Activated naive CD4-positive, alpha-beta T cell treated with anti-CD3 and anti-CD28 coated beads, Interleukin-2, amount 50 U/mL, for 16 hours (primary cell): ENCODE measurements at regions not wholly inside any gene's neighbourhood (a gene's known extent, or its start where the extent isn't known, plus 50 kb on each side); places are given as distances from the start of the nearest gene placed in this dataset.
"Not testable (repeated sequence)": the region's sequence is repeated elsewhere in the genome, so short reads cannot be mapped to it uniquely, and the experiment has no call there.

Experiments
- DNase-seq: peaks from one replicate; pipeline ENCODE4 v3.0.0-alpha.2; 2020

DNA sequence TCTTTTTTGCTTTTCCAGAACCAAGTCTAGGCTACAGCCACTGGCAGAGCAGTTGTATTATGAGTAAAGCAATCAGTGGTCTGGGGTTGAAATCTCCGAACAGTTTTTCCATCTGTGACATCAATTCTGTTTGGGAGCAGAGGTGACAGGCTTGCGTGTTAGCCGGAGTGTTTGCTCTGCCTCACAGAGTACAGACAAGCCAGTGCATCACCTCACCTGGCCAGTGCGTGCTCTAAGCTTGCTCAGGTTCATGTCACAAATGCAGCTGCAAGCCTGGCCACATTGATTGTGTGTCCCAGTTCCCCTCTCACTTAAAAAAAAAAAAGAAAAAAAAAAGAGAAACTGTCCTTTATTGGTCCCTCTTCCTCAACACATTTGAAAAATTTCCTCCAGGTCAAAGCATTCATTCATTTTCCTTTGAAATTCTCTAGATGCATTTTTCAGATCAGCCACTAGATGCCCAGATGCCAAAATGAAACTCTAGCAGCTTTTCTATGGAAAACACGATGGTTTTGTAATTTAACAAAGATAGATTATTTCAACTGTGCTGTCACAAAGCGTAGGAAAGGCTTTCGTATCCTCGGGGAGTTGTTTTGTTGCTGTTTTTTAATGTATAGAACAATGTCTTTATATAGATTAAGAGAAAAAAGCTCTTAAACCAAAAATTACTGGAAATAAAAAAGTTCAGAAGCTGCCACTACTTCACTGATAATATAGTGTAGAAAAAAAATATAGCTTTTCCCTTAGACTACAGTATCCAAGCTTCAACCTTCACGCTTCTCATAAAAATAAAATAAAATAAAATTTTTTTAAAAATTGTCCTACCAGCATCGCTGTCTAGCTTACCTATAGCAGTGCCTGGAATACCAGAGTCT is 585.5 kb downstream of the TLE1 start:
- no peak for DNase-seq

DNA sequence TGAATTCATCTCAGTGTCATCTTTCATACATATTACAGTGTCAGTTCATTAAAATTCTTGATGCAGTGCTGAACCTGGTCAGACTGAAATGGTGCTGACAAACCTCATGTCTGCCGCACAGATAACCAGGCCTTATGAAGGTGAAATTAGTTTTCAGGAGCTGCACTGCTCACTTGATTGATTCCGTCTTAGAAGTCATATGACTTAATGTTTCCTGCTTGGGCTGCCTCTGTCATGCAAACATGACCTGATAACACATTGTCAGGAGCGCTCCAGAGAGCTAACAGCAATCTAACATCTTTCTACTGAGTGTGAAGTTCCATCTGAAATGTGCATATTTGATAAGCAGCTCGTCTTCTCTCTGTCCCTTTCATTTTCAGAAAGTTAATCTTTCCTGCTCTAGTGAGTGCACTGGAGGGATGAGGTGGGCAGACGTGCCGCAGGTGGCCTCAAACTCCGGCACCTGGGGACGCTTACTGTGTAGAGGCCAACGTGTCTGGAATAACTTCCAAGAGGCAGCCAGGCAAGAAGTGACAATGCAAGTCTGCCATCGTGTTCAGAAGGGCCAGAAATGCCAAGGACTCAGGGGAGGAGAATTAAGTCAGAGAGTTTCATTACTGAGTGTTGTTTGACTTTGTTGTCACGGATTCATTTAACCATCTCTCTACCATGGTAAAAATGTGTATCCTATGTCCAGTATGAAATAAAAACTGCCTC is 592.1 kb downstream of the TLE1 start:
- no peak for DNase-seq

DNA sequence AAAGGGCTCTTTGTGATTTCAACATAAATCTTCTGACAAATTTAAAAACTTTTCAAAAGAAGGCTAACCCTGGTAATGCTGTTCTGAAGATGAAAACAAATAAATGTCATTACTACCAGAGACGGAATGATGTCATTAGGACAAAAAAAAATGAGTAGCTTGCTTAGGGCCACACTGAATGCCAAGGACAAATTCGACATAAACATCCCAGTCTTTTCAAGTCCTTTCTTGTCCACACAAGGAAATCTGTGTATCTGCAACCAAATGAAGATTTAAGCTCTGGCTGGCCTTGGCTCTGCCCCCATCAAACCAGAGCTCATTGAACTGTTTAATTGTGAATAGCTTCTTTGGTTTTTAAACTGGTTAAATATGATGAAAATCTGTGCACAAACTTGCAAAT is 592.7 kb downstream of the TLE1 start:
- DNase-seq: no peak

DNA sequence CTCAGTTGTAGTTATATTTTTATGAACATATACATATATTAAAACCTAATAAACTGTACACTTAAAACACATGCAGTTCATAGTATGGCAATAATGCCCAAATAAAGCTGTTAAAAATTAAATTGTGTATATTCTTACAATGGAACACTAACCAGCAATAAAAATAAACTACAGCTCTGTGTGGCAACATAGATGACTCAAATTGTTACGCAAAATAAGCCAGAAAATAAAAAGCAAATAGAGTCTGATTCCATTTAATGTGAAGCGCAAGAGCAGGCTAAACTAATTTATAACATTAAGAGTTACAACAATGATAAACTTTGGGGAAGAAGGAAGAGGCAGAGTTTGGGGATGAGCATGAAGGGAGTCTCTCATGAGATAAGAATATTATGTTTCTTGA is 597.3 kb downstream of the TLE1 start:
- DNase-seq: no peak

DNA sequence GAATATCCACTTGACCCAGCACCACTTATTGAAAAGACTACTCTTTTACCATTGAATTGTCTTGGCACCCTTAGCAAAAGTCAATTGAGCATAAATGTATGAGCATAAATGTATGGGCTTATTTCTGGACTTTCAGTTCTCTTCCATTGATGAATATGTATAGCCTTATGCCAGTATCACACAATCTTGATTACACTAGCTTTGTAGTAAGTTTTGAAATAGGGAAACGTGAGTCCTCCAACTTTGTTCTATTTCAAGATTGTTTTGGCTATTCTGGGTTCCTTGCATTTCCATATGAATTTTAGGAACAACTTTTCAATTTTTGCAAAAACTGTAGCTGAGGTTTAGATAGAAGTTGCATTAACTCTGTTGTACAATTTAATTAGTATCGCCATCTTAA is 601.0 kb downstream of the TLE1 start:
- no peak for DNase-seq

DNA sequence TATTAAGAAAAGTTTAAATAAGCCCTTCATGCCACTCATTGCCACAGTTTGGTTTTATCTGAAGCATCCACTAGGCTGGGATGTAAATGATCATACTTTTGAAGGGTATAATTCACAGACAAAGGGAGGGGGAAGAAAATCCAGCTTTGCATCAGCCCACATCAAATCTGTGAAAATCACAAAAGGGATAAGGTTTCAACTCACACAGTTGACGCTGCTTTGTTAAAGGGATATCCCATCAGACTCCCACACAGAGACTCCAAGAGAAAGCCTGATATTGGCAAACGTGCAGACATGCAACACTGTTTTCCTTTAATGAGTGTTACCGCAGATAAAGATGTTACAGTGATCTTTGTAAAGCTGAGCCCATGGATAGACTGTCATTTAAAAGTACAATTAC is 602.9 kb downstream of the TLE1 start:
- no peak for DNase-seq

DNA sequence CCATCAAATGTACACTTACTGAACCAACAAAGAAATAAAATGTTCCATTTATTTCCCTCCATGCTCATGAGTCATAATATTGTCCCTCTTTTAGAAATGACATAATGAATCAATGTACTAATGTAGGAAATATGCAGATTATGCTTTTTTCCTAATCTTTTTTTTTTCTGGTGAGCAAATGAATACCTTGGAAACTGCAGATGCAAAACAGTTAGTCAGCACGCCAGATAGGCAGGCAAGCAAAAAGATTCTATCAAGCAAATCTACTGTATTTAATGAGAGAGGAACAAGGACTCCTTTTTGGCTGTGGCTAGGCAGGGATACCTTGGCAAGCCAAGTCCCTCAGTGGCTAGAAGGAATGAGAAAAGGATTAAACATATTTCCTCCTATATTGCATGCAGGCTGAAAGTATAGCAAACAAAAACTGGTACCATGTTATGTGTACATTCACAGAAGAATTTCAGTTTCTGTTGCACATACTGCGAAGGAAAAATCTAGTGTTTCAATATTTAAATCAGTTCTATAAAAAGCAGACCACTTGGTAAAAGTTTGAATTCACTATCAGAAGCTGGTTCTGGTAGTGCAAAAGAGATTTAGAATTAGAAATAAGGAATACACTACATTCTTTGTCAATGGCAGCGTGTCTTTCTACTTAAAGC is 605.4 kb downstream of the TLE1 start:
- no peak for DNase-seq

DNA sequence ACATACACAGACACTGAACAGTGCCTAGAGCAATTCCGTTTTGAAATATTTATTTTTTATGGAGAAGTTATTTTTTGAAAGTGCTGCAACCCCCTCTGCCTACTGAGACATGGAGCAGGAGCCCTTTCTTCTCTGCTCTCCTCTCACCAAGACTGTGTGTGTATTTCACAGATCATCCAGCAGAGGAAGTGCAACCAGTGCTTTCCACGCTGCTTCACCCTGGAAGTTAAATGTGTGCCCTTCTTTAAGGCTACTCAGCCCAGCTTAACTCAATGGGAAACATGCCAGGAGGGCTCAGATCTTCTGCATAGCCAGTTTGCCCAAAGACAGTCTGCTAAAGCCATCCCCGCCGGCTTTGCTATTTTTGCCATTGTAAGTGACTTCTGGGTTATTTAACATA is 606.3 kb downstream of the TLE1 start:
- DNase-seq: no peak

DNA sequence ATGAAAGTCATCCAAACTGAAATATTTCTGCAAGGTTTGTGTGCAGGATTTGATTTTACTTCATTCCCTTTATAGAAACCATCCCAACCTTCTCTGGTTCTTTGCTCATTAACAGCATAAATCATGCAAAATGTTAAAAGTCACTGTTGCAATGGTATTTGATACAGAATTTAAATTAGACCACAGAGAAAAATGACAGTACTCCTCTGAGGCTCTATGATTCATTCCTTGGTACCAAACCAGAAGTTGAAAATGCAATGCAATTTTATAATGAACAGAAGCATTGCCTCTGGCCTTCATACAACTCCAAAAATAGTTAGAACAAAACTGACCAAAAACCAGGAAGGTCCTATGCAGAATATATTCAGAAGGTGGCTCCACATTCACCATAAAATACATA is 607.1 kb downstream of the TLE1 start:
- DNase-seq: no peak

DNA sequence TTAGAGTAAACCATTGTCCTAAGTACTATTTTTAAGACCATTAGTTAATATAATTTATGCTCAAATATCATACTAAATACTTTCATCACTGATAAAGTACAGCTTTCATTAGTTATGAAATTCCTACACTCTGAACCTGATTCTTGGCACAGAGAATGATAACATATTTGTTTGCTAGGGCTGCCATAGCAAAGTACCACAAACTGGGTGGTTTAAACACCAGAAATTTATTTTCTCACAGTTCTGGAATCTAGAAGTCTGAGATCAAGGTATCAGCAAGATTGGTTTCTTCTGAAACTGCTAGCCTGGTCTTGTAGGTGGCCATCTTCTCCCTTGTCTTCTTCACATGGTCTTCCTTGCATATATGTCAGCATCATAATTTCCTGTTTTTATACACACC is 608.4 kb downstream of the TLE1 start:
- DNase-seq: no peak

DNA sequence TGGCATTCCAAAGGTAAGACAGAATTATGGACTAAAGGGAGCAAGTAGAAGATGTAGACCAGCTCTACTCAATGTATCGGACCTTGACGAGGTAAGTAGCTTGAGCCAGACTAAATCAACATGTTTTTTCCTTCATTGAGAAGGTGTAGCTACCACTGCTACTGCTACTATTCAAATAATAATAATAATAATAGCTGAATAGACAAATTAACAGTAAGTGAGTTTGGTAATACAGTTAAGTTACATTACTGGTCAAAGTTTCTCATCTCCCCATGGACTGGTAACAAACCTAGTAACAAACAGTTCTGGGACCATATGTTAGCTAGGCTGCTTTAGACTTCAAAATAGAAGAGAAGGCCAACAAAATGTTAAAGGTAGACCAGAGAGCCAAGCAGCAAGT is 609.2 kb downstream of the TLE1 start:
- DNase-seq: no peak

DNA sequence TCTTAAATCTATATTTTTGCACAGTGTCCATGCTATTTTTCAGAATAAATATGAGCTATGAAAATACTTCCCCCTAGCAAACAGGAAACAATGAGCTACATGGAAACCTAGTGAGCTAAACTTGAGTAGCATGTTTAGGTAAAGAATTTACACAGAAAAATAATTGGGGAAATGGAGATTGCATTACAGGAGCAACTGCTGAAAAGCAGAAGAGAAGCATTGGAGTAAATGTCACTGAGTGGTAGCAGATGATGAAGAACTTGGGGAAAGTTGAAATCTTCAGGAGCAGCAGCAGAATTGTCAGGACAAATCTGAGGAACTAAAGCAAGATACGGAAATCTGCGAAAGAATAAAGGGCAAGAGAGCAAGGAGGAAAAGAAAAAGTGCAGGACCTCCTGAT is 610.3 kb downstream of the TLE1 start:
- no peak for DNase-seq

DNA sequence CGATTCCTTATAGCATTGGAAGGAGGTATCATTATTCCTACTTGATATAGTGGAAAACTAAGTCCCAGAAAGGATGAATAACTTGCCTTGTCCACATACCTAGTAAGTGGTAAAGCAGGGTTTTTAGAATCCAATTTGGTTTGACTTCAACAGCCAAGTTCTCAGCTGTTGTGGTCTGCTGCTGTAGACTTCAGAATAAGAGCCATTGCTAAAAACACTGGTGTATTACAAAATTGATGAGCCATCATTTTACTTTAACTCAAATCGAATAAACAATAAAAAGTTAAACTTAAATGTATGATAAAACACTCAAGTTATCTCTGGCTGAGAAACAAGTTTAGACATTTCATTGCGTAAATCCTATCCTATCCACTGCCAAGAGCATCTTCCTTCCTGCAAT is 610.8 kb downstream of the TLE1 start:
- no peak for DNase-seq

DNA sequence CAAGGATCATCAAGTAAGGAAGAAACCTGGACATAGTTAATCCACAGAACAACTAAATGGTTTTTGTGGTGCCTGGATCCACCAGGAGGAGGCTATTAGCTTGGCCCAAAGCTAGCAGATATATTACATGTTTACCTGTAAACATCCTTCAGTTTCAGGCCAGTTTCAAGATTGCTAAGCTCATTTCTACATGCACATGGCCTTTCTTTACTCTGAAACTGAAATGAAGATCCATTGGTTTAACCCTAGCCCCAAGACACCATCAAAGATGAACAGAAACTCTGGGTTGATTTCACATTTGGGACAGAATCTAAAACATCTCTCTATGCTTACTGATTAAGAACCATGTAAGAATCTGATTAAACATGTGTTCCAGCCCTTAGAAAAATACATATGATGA is 611.8 kb downstream of the TLE1 start:
- DNase-seq: no peak

DNA sequence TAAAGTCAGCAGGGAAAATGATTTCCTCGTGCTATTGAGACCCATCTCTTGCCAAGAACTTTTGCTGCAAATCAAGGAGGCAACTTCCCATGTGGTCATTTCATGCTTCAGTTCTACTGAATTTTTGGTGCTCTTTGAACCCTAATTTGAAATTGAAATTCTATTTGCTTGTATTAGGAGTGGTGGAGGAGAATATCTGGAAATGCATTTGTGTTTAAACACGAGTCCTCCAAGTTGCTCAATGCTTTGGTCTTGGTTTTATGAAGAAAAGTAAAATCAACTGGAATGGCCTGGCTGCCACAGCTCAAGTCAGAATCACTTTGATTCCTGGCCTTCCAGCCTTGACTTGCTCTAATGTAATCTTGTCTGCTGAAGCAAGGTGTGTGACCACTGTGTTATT is 613.2 kb downstream of the TLE1 start:
- DNase-seq: no peak

DNA sequence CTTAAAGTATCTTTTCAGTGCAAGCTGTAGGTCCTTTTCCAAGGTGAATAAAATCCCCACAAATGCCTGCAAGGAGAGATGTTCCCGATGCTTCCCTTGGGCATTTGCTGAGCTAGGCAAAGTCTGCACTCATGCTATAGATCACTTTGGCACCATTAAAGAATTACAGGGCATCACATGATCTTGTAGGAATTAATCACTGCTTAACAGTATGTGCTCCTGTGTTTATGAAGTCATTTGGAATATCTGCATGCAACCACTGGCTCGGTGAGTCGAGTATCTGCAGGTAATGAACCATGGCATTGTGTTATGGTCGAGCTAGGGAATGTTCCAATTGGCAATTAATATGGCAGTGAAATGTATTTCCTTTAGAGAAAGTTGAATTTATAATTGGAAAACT is 615.1 kb downstream of the TLE1 start:
- no peak for DNase-seq

DNA sequence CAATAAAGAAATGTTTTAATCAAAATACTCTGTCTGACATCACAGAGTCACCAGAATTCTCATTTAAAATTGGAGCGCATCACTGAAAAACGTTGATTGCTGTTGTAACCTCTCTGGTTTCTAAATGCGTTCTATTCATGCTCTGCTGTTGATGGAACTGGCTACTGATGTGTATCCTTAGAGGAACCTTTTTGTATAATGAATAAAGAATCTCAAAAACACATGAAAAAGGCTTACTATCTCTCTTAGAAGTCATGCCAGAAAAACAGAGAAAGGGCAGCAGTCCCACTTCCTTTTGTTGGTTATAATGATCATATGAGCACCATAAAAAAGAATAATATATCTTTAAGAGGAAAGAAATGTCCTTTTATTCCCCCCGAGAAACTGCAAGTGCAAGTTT is 615.5 kb downstream of the TLE1 start:
- DNase-seq: no peak

DNA sequence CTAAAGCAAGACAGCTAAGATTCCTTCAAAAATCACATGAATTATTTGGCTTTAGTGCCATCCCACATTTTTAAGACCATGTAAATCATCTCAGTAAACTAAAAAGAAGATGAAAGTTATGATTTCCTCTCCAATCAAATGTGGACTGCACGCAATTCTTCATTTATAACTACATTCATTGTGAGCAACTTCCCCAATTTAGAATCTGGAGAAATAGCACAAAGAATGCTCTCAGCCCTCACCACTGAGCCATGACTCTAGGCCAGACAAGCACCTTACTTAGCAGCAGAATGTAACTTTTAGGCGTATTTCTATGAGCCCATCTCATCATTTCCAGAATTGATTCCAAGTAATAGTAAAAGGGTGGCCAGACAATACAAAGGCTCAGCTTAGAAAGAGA is 616.6 kb downstream of the TLE1 start:
- DNase-seq: no peak

DNA sequence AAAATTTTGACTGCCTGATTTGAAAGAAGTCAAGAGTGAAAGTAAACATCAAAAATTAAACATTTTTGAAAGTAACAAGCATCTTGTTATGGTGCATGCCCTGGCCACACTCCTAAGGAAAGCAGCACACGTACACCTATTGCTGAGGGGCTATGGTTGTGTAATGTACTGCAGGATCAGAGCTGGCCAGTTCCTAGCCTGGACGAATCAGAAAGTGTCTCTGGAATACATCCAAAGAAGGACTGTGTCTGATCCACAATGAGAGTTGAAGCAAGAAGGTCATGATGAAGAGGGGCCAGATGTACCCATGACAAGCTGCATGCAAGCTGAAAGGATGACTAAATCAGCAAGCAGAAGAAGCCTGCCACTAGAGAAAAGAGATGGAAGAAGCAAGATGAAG is 618.2 kb downstream of the TLE1 start:
- DNase-seq: no peak

DNA sequence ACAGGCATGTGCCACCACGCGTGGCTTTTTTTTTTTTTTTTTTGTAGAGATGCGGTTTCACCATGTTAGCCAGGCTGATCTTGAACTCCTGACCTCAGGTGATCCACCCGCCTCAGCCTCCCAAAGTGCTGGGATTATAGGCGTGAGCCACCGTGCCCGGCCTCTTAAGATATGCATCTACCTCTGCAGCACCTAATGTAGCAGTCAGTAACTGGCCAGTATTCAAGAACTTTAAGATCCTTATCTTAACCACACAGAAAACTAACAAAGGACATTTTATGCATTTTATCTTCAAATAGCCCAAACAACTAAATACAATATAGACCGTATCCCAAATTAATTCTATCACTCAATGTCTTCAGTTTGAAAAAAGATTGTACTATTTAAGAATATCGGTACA is 618.7 kb downstream of the TLE1 start:
- no peak for DNase-seq

DNA sequence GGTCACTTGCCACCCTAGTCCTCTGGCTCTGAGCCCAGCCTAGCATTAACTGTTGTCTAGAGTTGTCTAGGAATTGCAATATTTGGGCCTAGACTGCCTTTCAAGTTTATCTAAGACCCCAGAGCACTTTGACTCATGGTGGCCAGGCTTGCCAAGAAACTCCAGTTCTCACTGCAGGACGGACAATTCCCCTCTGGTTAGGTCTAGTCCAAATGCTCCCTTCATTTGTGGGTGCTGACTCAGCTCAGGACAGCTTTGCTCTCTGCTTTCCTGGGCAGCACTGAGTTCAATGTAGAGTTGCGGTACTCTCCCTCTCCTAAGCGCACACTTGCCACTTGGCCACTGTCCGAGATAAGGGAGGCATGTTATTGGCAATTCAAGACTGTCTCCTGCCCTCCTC is 619.4 kb downstream of the TLE1 start:
- DNase-seq: no peak

DNA sequence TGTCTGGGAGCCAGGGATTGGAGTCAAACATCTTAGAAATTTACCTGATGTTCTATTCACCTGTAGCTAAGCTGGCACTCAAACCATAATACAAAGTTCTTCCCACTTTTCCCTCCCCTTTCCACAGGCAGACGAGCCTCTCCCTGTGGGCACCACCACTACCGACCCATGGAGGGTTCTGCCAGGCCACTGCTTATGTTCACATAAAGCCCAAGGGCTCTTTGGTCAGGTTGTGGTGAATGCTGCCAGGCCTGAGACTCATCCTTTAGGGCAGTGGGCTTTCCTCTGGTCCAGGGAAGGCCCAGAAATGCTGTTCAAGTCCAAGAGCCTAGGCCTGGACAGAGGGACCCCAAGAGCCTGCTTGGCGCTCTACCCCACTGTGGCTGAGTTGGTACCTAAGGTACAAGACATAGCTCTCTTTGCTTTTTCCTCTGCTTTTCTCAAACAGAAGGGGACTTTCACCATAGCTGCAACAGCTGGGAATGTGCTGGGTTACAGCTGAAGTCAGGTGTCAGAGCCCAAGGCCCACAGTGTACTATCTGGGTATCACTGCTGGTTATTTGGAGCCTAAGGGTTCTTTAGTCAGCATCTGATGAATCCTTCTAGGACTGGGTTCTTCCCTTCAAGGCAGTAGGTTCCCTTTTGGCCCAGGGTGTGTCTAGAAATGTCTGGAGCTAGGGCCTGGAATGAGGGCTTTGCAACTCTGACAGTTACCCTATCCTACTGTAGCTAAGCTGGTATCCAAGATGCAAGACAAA is 620.1 kb downstream of the TLE1 start:
- DNase-seq: no peak

DNA sequence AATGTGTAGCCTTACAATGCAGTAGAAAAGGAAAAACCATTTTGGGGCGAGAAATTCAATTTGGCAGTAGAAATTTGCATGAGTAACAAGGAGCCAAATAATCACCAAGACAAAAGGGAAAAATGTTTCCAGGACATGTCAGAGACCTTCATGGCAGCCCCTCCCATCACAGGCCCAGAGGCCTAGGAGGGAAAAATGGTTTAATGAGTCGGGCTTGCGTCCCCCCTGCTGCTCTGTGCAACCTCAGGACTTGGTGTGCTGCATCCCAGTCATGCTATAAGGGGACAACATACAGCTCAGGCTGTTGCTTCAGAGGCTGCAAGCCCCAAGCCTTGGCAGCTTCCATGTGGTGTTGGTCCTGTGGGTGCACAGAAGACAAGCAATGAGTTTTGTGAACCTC is 626.4 kb downstream of the TLE1 start:
- not testable (repeated sequence) for DNase-seq
